Neural crest cell (in vitro differentiated cells): ENCODE measurements at regions not wholly inside any gene's neighbourhood (a gene's known extent, or its start where the extent isn't known, plus 50 kb on each side); places are given as distances from the start of the nearest gene placed in this dataset.

Experiments
- DNase-seq: peaks from one replicate; pipeline ENCODE4 v3.0.0; 2021; ENCODE audit warnings: low read depth, mixed read lengths, low spot score
- H3K27ac Mint-ChIP-seq: one replicate; pipeline ENCODE4 v1.8.0; 2021; ENCODE audit warnings: mild to moderate bottlenecking, mixed read lengths; ENCODE audit not compliant: unreplicated experiment
- H3K27me3 Mint-ChIP-seq: 2 replicates; pipeline ENCODE4 v1.8.0; 2021; ENCODE audit warnings: low read depth, mild to moderate bottlenecking, mixed read lengths
- H3K36me3 Mint-ChIP-seq: 2 replicates; pipeline ENCODE4 v1.8.0; 2021; ENCODE audit warnings: low read depth, mild to moderate bottlenecking, mixed read lengths
- H3K4me1 Mint-ChIP-seq: 2 replicates; pipeline ENCODE4 v1.8.0; 2021; ENCODE audit warnings: mixed read lengths
- H3K4me3 Mint-ChIP-seq: one replicate; pipeline ENCODE4 v1.8.0; 2021; ENCODE audit warnings: mild to moderate bottlenecking, mixed read lengths
- H3K9me3 Mint-ChIP-seq: 2 replicates; pipeline ENCODE4 v1.8.0; 2021; ENCODE audit warnings: mixed read lengths
- CTCF ChIP-seq: fragments of 200-600 bp; sonication (generic); conservative IDR thresholded peaks from 2 replicates; pipeline ENCODE4 v1.5.0; 2021; ENCODE audit warnings: antibody characterized with exemption, mild to moderate bottlenecking

- Mint-ChIP-seq H3K9me3 (peaks cover 10% of the 10 kb centered on the region), H3K4me3 (no peak overlapping the region), H3K4me1 (no peaks in the 10 kb centered on the region), H3K36me3 (peaks cover 3% of the 10 kb centered on the region), H3K27me3 (no peaks in the 10 kb centered on the region), H3K27ac (no peak overlapping the region)
- DNase-seq = no peak
- no peak for TF ChIP-seq CTCF
Measured at GRCh38 chr6:101224751-101225150, 168.8 kb upstream of the GRIK2 start.

- peak; percentile 54 for TF ChIP-seq CTCF
- Mint-ChIP-seq H3K9me3 (peaks cover 12% of the 10 kb centered on the region), H3K4me1 (no peaks in the 10 kb centered on the region), H3K4me3 (no peak overlapping the region), H3K27me3 (no peaks in the 10 kb centered on the region), H3K36me3 (peaks cover 3% of the 10 kb centered on the region), H3K27ac (no peak overlapping the region)
- peak; percentile 10 for DNase-seq
Measured at GRCh38 chr6:101226677-101227135, 166.8 kb upstream of the GRIK2 start.

- Mint-ChIP-seq H3K9me3 (peaks cover 5% of the 10 kb centered on the region), H3K4me1 (no peaks in the 10 kb centered on the region), H3K36me3 (no peaks in the 10 kb centered on the region), H3K4me3 (no peak overlapping the region), H3K27ac (no peak overlapping the region), H3K27me3 (no peaks in the 10 kb centered on the region)
- no peak for TF ChIP-seq CTCF
- no peak for DNase-seq
Measured at GRCh38 chr6:101230866-101231265, 162.6 kb upstream of the GRIK2 start.

- TF ChIP-seq CTCF = no peak
- Mint-ChIP-seq H3K4me3 (no peak overlapping the region), H3K4me1 (no peaks in the 10 kb centered on the region), H3K27me3 (no peaks in the 10 kb centered on the region), H3K27ac (no peak overlapping the region), H3K36me3 (no peaks in the 10 kb centered on the region), H3K9me3 (peaks cover 4% of the 10 kb centered on the region)
- DNase-seq = no peak
Measured at GRCh38 chr6:101231606-101232235, 161.8 kb upstream of the GRIK2 start.

- H3K27ac Mint-ChIP-seq = no peak overlapping the region
- no peaks in the 10 kb centered on the region for H3K36me3 Mint-ChIP-seq
- H3K27me3 Mint-ChIP-seq = no peaks in the 10 kb centered on the region
- no peak for TF ChIP-seq CTCF
- H3K4me1 Mint-ChIP-seq = no peaks in the 10 kb centered on the region
- peaks cover 2% of the 10 kb centered on the region for H3K9me3 Mint-ChIP-seq
- DNase-seq = no peak
- no peak overlapping the region for H3K4me3 Mint-ChIP-seq
Measured at GRCh38 chr6:101232961-101233360, 160.5 kb upstream of the GRIK2 start.
